SK-N-SH (cell line): ENCODE measurements at regions not wholly inside any gene's neighbourhood (a gene's known extent, or its start where the extent isn't known, plus 50 kb on each side); places are given as distances from the start of the nearest gene placed in this dataset.

Experiments used
- CTCF ChIA-PET: fragments of 300-600, 350-600 bp; formaldehyde crosslinking; extraction: SDS; loops from one replicate; lab custom pipeline; 2021; lab: Yijun Ruan, JAX
- POLR2A ChIA-PET: fragments of 350-600 bp; sonication (Branson Sonifier 250); formaldehyde crosslinking; extraction: SDS; loops from one replicate; lab custom pipeline; 2020; ENCODE audit warnings: antibody characterized with exemption, inconsistent platforms; lab: Yijun Ruan, JAX
- DNase-seq: peaks from one replicate; pipeline ENCODE4 v3.0.0; 2012
- H2AFZ ChIP-seq: fragments of 200-600 bp; sonication (generic); 2 replicates; pipeline ENCODE4 v1.8.1; 2016; ENCODE audit warnings: antibody characterized with exemption, mild to moderate bottlenecking, low read depth
- H3F3A ChIP-seq: fragments of 200-600 bp; sonication (generic); replicated peaks from 2 replicates; pipeline ENCODE3; 2016; ENCODE audit warnings: antibody characterized with exemption, mild to moderate bottlenecking; ENCODE audit not compliant: insufficient read depth
- H3K27ac ChIP-seq, 2 experiments: fragments of 200-500 bp in 1 of 2; fragments of 200-600 bp in 1 of 2; sonication (Bioruptor generic) in 1 of 2; sonication (generic), shearing (Covaris generic) in 1 of 2; 2 replicates each; pipeline versions ENCODE4 v1.5.1 to v1.6.1; 2014 to 2016; ENCODE audit warnings: low read depth in 2 of 2, inconsistent platforms in 1 of 2, low read length in 1 of 2, mild to moderate bottlenecking in 1 of 2, mixed read lengths in 1 of 2
- H3K27me3 ChIP-seq: fragments of 200-600 bp; sonication (generic), shearing (Covaris generic); 2 replicates; pipeline ENCODE4 v1.6.1; 2016; ENCODE audit warnings: mixed run types; ENCODE audit not compliant: insufficient read depth
- H3K36me3 ChIP-seq, 2 experiments: fragments of 200-500 bp in 1 of 2; fragments of 200-600 bp in 1 of 2; sonication (Bioruptor generic) in 1 of 2; sonication (generic) in 1 of 2; replicated peaks in 1 of 2; 2 replicates each; pipeline versions ENCODE3 to v1.5.1; 2014 to 2016; ENCODE audit warnings: low read length in 1 of 2, mild to moderate bottlenecking in 1 of 2; ENCODE audit not compliant: insufficient read depth in 2 of 2, control insufficient read depth in 1 of 2
- H3K4me1 ChIP-seq, 2 experiments: fragments of 200-500 bp in 1 of 2; fragments of 200-600 bp in 1 of 2; sonication (Bioruptor generic) in 1 of 2; sonication (generic), shearing (Covaris generic) in 1 of 2; 2 replicates each; pipeline versions ENCODE4 v1.5.1 to v1.6.1; 2014 to 2016; ENCODE audit warnings: low read depth in 1 of 2, low read length in 1 of 2, mixed run types in 1 of 2; ENCODE audit not compliant: insufficient read depth in 2 of 2, control insufficient read depth in 1 of 2
- H3K4me2 ChIP-seq: fragments of 200-600 bp; sonication (generic), shearing (Covaris generic); 2 replicates; pipeline ENCODE4 v1.6.1; 2017; ENCODE audit warnings: mixed run types
- H3K4me3 ChIP-seq, 2 experiments: fragments of 200-500 bp in 1 of 2; fragments of 200-600 bp in 1 of 2; sonication (Bioruptor generic) in 1 of 2; sonication (generic), shearing (Covaris generic) in 1 of 2; 2 replicates each; pipeline versions ENCODE4 v1.5.1 to v1.8.1; 2014 to 2016; ENCODE audit warnings: low read depth in 2 of 2, inconsistent platforms in 1 of 2, low read length in 1 of 2, mild to moderate bottlenecking in 1 of 2, mixed read lengths in 1 of 2, moderate library complexity in 1 of 2
- H3K79me2 ChIP-seq: fragments of 200-600 bp; sonication (generic); 2 replicates; pipeline ENCODE4 v1.8.1; 2017; ENCODE audit warnings: mild to moderate bottlenecking; ENCODE audit not compliant: insufficient read depth
- H3K9ac ChIP-seq: fragments of 200-600 bp; sonication (generic); 2 replicates; pipeline ENCODE4 v1.6.1; 2017; ENCODE audit warnings: mixed run types
- H3K9me2 ChIP-seq: fragments of 200-600 bp; sonication (generic); 2 replicates; pipeline ENCODE4 v1.6.1; 2017; ENCODE audit warnings: mixed run types
- H3K9me3 ChIP-seq: fragments of 200-600 bp; sonication (generic); 2 replicates; pipeline ENCODE4 v1.6.1; 2017; ENCODE audit warnings: mixed run types, mild to moderate bottlenecking, moderate library complexity
- H4K20me1 ChIP-seq: fragments of 200-600 bp; sonication (generic); 2 replicates; pipeline ENCODE4 v1.6.1; 2017; ENCODE audit warnings: mild to moderate bottlenecking, mixed run types; ENCODE audit not compliant: insufficient read depth
- CHD2 ChIP-seq: fragments of 150-350 bp; IDR thresholded peaks from 2 replicates; pipeline ENCODE4 v1.6.1; 2018; ENCODE audit warnings: low read length; ENCODE audit not compliant: partially characterized antibody
- CTCF ChIP-seq: fragments of 200-600 bp; sonication (generic); IDR thresholded peaks from 2 replicates; pipeline ENCODE4 v1.6.1; 2017; ENCODE audit warnings: antibody characterized with exemption, mild to moderate bottlenecking, moderate library complexity
- ELF1 ChIP-seq: IDR thresholded peaks from 2 replicates; pipeline ENCODE4 v1.4.0; 2012
- EP300 ChIP-seq, 2 experiments: IDR thresholded peaks; 2 replicates each; pipeline versions ENCODE4 v1.4.0 to v1.6.1; 2012; ENCODE audit warnings: borderline replicate concordance in 1 of 2, low read depth in 1 of 2, low read length in 1 of 2
- EZH2phosphoT487 ChIP-seq: fragments of 200-600 bp; sonication (generic); IDR thresholded peaks from 2 replicates; pipeline ENCODE4 v1.6.1; 2017; ENCODE audit warnings: low read depth, mixed run types, mild to moderate bottlenecking, antibody characterized with exemption, moderate library complexity, borderline replicate concordance
- FOSL2 ChIP-seq: IDR thresholded peaks from 2 replicates; pipeline ENCODE4 v1.4.0; 2012; ENCODE audit warnings: low read depth, mild to moderate bottlenecking, moderate library complexity, borderline replicate concordance
- FOXM1 ChIP-seq: IDR thresholded peaks from 2 replicates; pipeline ENCODE4 v1.4.0; 2012; ENCODE audit warnings: low read depth, mild to moderate bottlenecking
- IRF3 ChIP-seq: fragments of 150-350 bp; IDR thresholded peaks from 2 replicates; pipeline ENCODE4 v1.6.1; 2016; ENCODE audit warnings: mild to moderate bottlenecking, low read depth, low read length
- MEF2A ChIP-seq: IDR thresholded peaks from 2 replicates; pipeline ENCODE4 v1.4.0; 2012; ENCODE audit warnings: low read depth, borderline replicate concordance
- MXI1 ChIP-seq: IDR thresholded peaks from 2 replicates; pipeline ENCODE4 v1.6.1; 2012; ENCODE audit warnings: mild to moderate bottlenecking, low read depth, low read length, improper control_type of control experiment
- NRF1 ChIP-seq: IDR thresholded peaks from 2 replicates; pipeline ENCODE4 v1.6.1; 2012; ENCODE audit warnings: low read depth, mild to moderate bottlenecking, low read length
- RAD21 ChIP-seq: IDR thresholded peaks from 2 replicates; pipeline ENCODE4 v1.6.1; 2012; ENCODE audit warnings: mild to moderate bottlenecking, low read length
- RCOR1 ChIP-seq: fragments of 150-350 bp; IDR thresholded peaks from 2 replicates; pipeline ENCODE4 v1.6.1; 2017; ENCODE audit warnings: antibody characterized with exemption, low read length
- RXRA ChIP-seq: IDR thresholded peaks from 2 replicates; pipeline ENCODE4 v1.4.0; 2012; ENCODE audit warnings: low read depth, mild to moderate bottlenecking, borderline replicate concordance
- SIN3A ChIP-seq: IDR thresholded peaks from 2 replicates; pipeline ENCODE4 v1.6.1; 2012; ENCODE audit warnings: low read depth, mild to moderate bottlenecking, low read length, moderate library complexity, borderline replicate concordance
- SMC3 ChIP-seq: IDR thresholded peaks from 2 replicates; pipeline ENCODE4 v1.6.1; 2012; ENCODE audit warnings: low read depth, low read length, improper control_type of control experiment
- TEAD4 ChIP-seq: IDR thresholded peaks from 2 replicates; pipeline ENCODE4 v1.4.0; 2012; ENCODE audit warnings: mild to moderate bottlenecking, borderline replicate concordance; ENCODE audit not compliant: insufficient read depth
- YY1 ChIP-seq: IDR thresholded peaks from 2 replicates; pipeline ENCODE4 v1.4.0; 2012; ENCODE audit warnings: low read depth, mild to moderate bottlenecking
- WGBS: methylation state at CpG from one replicate; pipeline ENCODE4 v1.1.6; 2017; ENCODE audit warnings: low lambda C conversion rate; 5-methylcytosine and 5-hydroxymethylcytosine counted together
- TF ChIP-seq, protein P1 (sequence below): IDR thresholded peaks from 2 replicates; pipeline ENCODE4 v1.6.1; 2012; ENCODE audit warnings: mild to moderate bottlenecking, low read depth, low read length, moderate library complexity

DNA sequence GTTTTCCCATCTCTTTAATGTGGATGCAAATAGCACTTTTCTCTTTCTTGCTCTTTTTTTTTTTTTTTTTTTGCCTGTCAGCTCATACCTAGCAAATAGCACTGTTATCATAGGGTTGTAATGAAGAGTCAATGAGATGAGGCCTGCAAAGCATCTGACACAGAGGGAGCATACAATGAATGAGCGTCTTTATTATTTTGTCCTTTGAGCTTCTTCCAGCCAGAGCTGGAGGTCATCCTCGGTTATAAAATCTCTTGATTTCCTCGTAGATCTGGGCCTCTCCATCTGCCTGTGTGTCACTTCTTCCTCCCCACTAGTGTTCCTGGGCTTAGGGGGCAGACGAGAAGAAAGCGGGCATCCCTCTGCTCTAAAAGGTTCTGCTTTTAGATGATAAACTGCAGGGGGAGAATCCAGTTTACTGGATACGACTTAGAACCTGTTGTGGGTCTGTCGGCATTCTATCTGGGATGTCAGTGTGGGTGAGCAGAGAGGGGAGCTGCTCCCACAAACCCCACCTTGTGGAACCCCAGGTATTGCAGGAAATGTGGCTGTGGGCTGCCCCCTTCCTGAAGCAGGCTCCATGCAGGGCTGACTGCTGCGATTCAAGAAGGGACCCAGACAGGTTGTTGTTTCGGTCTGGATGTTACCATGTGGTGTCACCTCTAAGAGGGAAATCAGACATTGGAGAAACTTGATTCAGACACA lies 135.8 kb upstream of the GPR26 start:
- H3K4me3 ChIP-seq: no peak overlapping the region
- no peaks in the 10 kb centered on the region for H3K36me3 ChIP-seq
- no peak for DNase-seq
- H3K27ac ChIP-seq: no peak overlapping the region
- ChIA-PET POLR2A (interaction anchor here (0.6 kb wide), 1 partner anchor 895 kb away, joined by 3 read pairs; no protein-coding TSS in a partner anchor), CTCF (interaction anchor here (0.6 kb wide), 1 partner anchor 473 kb away, joined by 3 read pairs; no protein-coding TSS in a partner anchor)
- no peaks in the 10 kb centered on the region for H3K4me1 ChIP-seq
- no peaks in the 10 kb centered on the region for H3K79me2 ChIP-seq
- H3K27me3 ChIP-seq: no peaks in the 10 kb centered on the region
- H2AFZ ChIP-seq: no peak overlapping the region
- TF ChIP-seq YY1 (no peak), SMC3 (no peak), EP300 (IDR thresholded peaks at IDR 0.05; ENCODE audit: borderline replicate concordance in 1 of 2, low read depth in 1 of 2, low read length in 1 of 2) (no peak), SIN3A (no peak), EZH2phosphoT487 (no peak), RAD21 (no peak), RXRA (no peak), FOXM1 (no peak), MXI1 (no peak), CTCF (no peak), RCOR1 (no peak), IRF3 (no peak), CHD2 (no peak)
- no peak overlapping the region for H3K4me2 ChIP-seq
- no peaks in the 10 kb centered on the region for H3F3A ChIP-seq
- H3K9me3 ChIP-seq: no peaks in the 10 kb centered on the region
- H3K9ac ChIP-seq: no peak overlapping the region
- 39% methylated on average over 9 of the region's 9 CpGs for WGBS
- no peaks in the 10 kb centered on the region for H4K20me1 ChIP-seq
- H3K9me2 ChIP-seq: no peaks in the 10 kb centered on the region

- POLR2A ChIA-PET: no interaction called here
- no peaks in the 10 kb centered on the region for H3K27me3 ChIP-seq
- TF ChIP-seq TEAD4: no peak
- TF ChIP-seq, protein P1, sequence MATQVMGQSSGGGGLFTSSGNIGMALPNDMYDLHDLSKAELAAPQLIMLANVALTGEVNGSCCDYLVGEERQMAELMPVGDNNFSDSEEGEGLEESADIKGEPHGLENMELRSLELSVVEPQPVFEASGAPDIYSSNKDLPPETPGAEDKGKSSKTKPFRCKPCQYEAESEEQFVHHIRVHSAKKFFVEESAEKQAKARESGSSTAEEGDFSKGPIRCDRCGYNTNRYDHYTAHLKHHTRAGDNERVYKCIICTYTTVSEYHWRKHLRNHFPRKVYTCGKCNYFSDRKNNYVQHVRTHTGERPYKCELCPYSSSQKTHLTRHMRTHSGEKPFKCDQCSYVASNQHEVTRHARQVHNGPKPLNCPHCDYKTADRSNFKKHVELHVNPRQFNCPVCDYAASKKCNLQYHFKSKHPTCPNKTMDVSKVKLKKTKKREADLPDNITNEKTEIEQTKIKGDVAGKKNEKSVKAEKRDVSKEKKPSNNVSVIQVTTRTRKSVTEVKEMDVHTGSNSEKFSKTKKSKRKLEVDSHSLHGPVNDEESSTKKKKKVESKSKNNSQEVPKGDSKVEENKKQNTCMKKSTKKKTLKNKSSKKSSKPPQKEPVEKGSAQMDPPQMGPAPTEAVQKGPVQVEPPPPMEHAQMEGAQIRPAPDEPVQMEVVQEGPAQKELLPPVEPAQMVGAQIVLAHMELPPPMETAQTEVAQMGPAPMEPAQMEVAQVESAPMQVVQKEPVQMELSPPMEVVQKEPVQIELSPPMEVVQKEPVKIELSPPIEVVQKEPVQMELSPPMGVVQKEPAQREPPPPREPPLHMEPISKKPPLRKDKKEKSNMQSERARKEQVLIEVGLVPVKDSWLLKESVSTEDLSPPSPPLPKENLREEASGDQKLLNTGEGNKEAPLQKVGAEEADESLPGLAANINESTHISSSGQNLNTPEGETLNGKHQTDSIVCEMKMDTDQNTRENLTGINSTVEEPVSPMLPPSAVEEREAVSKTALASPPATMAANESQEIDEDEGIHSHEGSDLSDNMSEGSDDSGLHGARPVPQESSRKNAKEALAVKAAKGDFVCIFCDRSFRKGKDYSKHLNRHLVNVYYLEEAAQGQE: no peak
- TF ChIP-seq NRF1: no peak
- no peak for TF ChIP-seq MEF2A
- TF ChIP-seq FOSL2: no peak
- no peak for TF ChIP-seq ELF1
- no peak for TF ChIP-seq IRF3
- TF ChIP-seq, all 33 proteins: peak for 0
- Histone ChIP-seq H3K4me2 (no peak overlapping the region), H3K9ac (no peak overlapping the region), H3K27ac (no peak overlapping the region), H3K9me2 (no peaks in the 10 kb centered on the region), H3K79me2 (no peaks in the 10 kb centered on the region), H3F3A (no peaks in the 10 kb centered on the region), H3K36me3 (no peaks in the 10 kb centered on the region), H2AFZ (no peak overlapping the region), H3K4me3 (no peak overlapping the region), H3K9me3 (no peaks in the 10 kb centered on the region), H4K20me1 (no peaks in the 10 kb centered on the region), H3K4me1 (no peaks in the 10 kb centered on the region)
- WGBS: 16% methylated on average over 5 of the region's 5 CpGs
- DNase-seq: no peak
- CTCF ChIA-PET: no interaction called here
These were observed 130.8 kb upstream of the GPR26 start for GRCh38 chr10:123535386-123535785.
